Liver (tissue), 8 donors: ENCODE measurements at regions not wholly inside any gene's neighbourhood (a gene's known extent, or its start where the extent isn't known, plus 50 kb on each side); places are given as distances from the start of the nearest gene placed in this dataset.

ENCODE experiments used
- DNase-seq: peaks from one replicate; pipeline ENCODE4 v3.0.0-alpha.2; 2017; ENCODE audit warnings: low spot score
- H3K27ac ChIP-seq, 2 donors: one replicate each; pipeline ENCODE4 v1.7.0; 2013; ENCODE audit warnings: inconsistent platforms in 2 of 2, low read length in 2 of 2, control low read depth in 1 of 2, low read depth in 1 of 2, mild to moderate bottlenecking in 1 of 2
- H3K27me3 ChIP-seq, 4 donors: one replicate each; pipeline versions ENCODE4 v1.6.1 to v1.7.0; 2013; ENCODE audit warnings: low read length in 3 of 4, inconsistent platforms in 1 of 4, mild to moderate bottlenecking in 1 of 4, moderate library complexity in 1 of 4; ENCODE audit not compliant: control insufficient read depth in 4 of 4, insufficient read depth in 4 of 4
- H3K36me3 ChIP-seq, 4 donors: one replicate each; pipeline versions ENCODE4 v1.6.1 to v1.7.0; 2013; ENCODE audit warnings: low read length in 3 of 4, mild to moderate bottlenecking in 3 of 4, low read depth in 1 of 4, moderate library complexity in 1 of 4; ENCODE audit not compliant: control insufficient read depth in 4 of 4, insufficient read depth in 3 of 4
- H3K4me1 ChIP-seq, 4 donors: one replicate each; pipeline versions ENCODE4 v1.6.1 to v1.7.0; 2013; ENCODE audit warnings: low read length in 3 of 4, mild to moderate bottlenecking in 3 of 4, moderate library complexity in 1 of 4; ENCODE audit not compliant: control insufficient read depth in 4 of 4, insufficient read depth in 4 of 4
- H3K4me3 ChIP-seq, 3 donors: one replicate each; pipeline versions ENCODE4 v1.6.1 to v1.7.0; 2013; ENCODE audit warnings: low read length in 3 of 3, control low read depth in 1 of 3, low read depth in 1 of 3, mild to moderate bottlenecking in 1 of 3
- H3K9ac ChIP-seq, 2 donors: one replicate each; pipeline ENCODE4 v1.7.0; 2013; ENCODE audit warnings: low read length in 2 of 2, mild to moderate bottlenecking in 2 of 2, moderate library complexity in 2 of 2, control low read depth in 1 of 2, low read depth in 1 of 2
- H3K9me3 ChIP-seq, 4 donors: one replicate each; pipeline versions ENCODE4 v1.6.1 to v1.7.0; 2013; ENCODE audit warnings: low read length in 3 of 4; ENCODE audit not compliant: control insufficient read depth in 4 of 4
- EGR1 ChIP-seq, 2 donors: IDR thresholded peaks; 2 replicates each; pipeline ENCODE4 v1.6.1; 2016 to 2018; ENCODE audit warnings: antibody characterized with exemption in 2 of 2, low read depth in 2 of 2
- FOXA1 ChIP-seq: IDR thresholded peaks from 2 replicates; pipeline ENCODE4 v1.6.1; 2016; ENCODE audit warnings: antibody characterized with exemption
- FOXA2 ChIP-seq: IDR thresholded peaks from 2 replicates; pipeline ENCODE4 v1.6.1; 2016; ENCODE audit warnings: antibody characterized with exemption
- HNF4A ChIP-seq, 2 donors: conservative IDR thresholded peaks; 2 replicates each; pipeline ENCODE4 v1.6.1; 2016; ENCODE audit warnings: antibody characterized with exemption in 2 of 2, mild to moderate bottlenecking in 2 of 2
- RAD21 ChIP-seq, 2 donors: IDR thresholded peaks; 2 replicates each; pipeline ENCODE4 v1.6.1; 2016; ENCODE audit warnings: antibody characterized with exemption in 2 of 2, mild to moderate bottlenecking in 2 of 2
- RXRA ChIP-seq, 2 donors: IDR thresholded peaks; 2 replicates each; pipeline ENCODE4 v1.6.1; 2017 to 2018; ENCODE audit warnings: antibody characterized with exemption in 2 of 2, mild to moderate bottlenecking in 1 of 2
- SP1 ChIP-seq: IDR thresholded peaks from 2 replicates; pipeline ENCODE4 v1.6.1; 2018; ENCODE audit warnings: antibody characterized with exemption, mild to moderate bottlenecking
- TAF1 ChIP-seq: conservative IDR thresholded peaks from 2 replicates; pipeline ENCODE4 v1.6.1; 2016; ENCODE audit warnings: antibody characterized with exemption, mild to moderate bottlenecking
- WGBS: extraction: QIAGEN DNeasy Blood & Tissue Kit; methylation state at CpG from one replicate; pipeline ENCODE4 v1.1.7; 2013; 5-methylcytosine and 5-hydroxymethylcytosine counted together
- TF ChIP-seq, protein P1 (sequence below): IDR thresholded peaks from 2 replicates; pipeline ENCODE4 v1.6.1; 2016; ENCODE audit warnings: antibody characterized with exemption
- TF ChIP-seq, protein P2 (sequence below): fragments of 150-350 bp; IDR thresholded peaks from 2 replicates; pipeline ENCODE4 v1.5.1; 2017; ENCODE audit warnings: improper control_type of control experiment, low read depth, low read length; ENCODE audit not compliant: missing input control
- TF ChIP-seq, protein P3 (sequence below): IDR thresholded peaks from 2 replicates; pipeline ENCODE4 v1.6.1; 2016; ENCODE audit warnings: antibody characterized with exemption
- TF ChIP-seq, protein P4 (sequence below): IDR thresholded peaks from 2 replicates; pipeline ENCODE4 v1.6.1; 2016; ENCODE audit warnings: antibody characterized with exemption
- donor health status: healthy.
- donor health status: healthy.
- donor health status: healthy.
- donor health status: healthy.
- donor health status: healthy.

DNA sequence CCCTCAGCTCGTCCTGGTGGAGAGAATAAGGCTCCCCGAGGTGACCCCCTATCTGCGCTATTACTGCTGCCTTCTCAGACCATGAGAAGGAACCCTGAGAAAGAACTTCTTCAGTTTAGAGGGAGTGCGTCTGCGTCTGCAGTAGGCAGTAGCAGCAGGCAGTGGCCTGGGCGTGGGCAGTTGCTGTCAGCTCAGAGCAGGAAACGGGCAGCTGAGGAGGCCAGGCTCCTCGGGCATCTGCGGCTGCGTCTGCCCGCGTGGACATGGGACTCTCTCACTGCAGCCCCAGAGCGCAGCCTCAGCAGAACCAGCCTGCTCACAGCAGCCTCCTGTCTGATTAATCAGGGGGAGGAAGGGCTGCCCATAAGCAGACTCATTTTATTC is 49.8 kb upstream of the FCN1 start:
- peaks cover 0 to 27% (median 2%) of the 10 kb centered on the region in 4 donors for H3K27me3 ChIP-seq

DNA sequence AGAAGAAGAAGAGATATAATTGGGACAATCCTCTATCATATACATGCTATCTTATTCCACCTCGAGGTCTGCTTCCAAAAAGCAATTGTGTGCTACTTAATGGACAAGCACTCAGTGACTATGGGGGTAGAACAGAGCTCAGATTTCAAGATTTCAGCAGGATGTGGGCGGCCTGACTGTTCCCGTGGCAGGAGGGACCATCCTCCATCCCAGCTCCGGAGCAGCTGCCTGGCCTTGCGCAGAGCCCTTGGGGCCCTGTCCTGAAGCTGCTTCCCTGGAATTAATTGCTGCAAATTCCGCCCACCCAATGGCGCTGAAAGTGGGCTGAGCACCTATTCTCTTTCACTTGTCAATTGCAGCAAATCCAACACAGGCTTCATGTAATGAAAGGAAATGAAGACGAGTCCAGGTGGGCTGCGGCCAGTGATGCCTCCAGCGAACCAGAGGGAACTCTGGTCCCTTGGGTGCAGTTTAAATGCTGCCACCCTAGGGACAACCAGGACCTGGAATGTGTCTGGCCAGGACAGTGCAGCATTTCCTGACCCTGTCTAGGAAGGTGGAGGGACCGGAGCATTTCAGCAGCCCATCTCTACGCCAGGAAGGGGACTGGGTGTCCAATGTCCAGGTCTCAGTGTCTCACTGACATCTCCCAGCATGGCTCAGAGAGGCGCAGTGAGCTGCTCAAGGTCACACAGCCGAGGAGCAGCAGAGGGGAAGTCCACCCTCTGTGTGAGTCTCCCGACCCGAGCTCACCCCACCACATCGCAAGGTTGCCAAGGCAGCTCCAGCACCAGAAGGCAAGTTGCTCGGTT is 50.5 kb upstream of the FCN1 start:
- H3K4me1 ChIP-seq = no peaks in the 10 kb centered on the region
- no peak overlapping the region for H3K4me3 ChIP-seq
- peaks cover 0 to 27% (median 2%) of the 10 kb centered on the region in 4 donors for H3K27me3 ChIP-seq
- TF ChIP-seq, protein P1, sequence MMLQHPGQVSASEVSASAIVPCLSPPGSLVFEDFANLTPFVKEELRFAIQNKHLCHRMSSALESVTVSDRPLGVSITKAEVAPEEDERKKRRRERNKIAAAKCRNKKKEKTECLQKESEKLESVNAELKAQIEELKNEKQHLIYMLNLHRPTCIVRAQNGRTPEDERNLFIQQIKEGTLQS = no peak
- no peak for TF ChIP-seq SP1
- no peak overlapping the region for H3K9ac ChIP-seq
- WGBS = 59% methylated on average over 18 of the region's 18 CpGs
- no peak overlapping the region for H3K27ac ChIP-seq
- no peaks in the 10 kb centered on the region for H3K9me3 ChIP-seq
- no peak for DNase-seq
- no peaks in the 10 kb centered on the region for H3K36me3 ChIP-seq

More for the DNA sequence above, 49.8 kb upstream of the FCN1 start:
- Histone ChIP-seq H3K9ac (no peak overlapping the region), H3K36me3 (no peaks in the 10 kb centered on the region), H3K27ac (no peak overlapping the region), H3K4me3 (no peak overlapping the region), H3K4me1 (no peaks in the 10 kb centered on the region), H3K9me3 (no peaks in the 10 kb centered on the region)
- DNase-seq = no peak
- TF ChIP-seq HNF4A (conservative IDR thresholded peaks at IDR 0.05) (no peak), FOXA1 (no peak), RXRA (IDR thresholded peaks at IDR 0.05) (no peak), EGR1 (IDR thresholded peaks at IDR 0.05; ENCODE audit: low read depth in 2 of 2) (no peak), FOXA2 (no peak), TAF1 (no peak), RAD21 (IDR thresholded peaks at IDR 0.05) (no peak)
- TF ChIP-seq, protein P2, sequence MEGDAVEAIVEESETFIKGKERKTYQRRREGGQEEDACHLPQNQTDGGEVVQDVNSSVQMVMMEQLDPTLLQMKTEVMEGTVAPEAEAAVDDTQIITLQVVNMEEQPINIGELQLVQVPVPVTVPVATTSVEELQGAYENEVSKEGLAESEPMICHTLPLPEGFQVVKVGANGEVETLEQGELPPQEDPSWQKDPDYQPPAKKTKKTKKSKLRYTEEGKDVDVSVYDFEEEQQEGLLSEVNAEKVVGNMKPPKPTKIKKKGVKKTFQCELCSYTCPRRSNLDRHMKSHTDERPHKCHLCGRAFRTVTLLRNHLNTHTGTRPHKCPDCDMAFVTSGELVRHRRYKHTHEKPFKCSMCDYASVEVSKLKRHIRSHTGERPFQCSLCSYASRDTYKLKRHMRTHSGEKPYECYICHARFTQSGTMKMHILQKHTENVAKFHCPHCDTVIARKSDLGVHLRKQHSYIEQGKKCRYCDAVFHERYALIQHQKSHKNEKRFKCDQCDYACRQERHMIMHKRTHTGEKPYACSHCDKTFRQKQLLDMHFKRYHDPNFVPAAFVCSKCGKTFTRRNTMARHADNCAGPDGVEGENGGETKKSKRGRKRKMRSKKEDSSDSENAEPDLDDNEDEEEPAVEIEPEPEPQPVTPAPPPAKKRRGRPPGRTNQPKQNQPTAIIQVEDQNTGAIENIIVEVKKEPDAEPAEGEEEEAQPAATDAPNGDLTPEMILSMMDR = no peak
- TF ChIP-seq, protein P3, sequence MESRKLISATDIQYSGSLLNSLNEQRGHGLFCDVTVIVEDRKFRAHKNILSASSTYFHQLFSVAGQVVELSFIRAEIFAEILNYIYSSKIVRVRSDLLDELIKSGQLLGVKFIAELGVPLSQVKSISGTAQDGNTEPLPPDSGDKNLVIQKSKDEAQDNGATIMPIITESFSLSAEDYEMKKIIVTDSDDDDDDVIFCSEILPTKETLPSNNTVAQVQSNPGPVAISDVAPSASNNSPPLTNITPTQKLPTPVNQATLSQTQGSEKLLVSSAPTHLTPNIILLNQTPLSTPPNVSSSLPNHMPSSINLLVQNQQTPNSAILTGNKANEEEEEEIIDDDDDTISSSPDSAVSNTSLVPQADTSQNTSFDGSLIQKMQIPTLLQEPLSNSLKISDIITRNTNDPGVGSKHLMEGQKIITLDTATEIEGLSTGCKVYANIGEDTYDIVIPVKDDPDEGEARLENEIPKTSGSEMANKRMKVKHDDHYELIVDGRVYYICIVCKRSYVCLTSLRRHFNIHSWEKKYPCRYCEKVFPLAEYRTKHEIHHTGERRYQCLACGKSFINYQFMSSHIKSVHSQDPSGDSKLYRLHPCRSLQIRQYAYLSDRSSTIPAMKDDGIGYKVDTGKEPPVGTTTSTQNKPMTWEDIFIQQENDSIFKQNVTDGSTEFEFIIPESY = no peak
- TF ChIP-seq, protein P4, sequence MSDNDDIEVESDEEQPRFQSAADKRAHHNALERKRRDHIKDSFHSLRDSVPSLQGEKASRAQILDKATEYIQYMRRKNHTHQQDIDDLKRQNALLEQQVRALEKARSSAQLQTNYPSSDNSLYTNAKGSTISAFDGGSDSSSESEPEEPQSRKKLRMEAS = no peak
- 60% methylated on average over 13 of the region's 13 CpGs for whole genome bisulfite sequencing

DNA sequence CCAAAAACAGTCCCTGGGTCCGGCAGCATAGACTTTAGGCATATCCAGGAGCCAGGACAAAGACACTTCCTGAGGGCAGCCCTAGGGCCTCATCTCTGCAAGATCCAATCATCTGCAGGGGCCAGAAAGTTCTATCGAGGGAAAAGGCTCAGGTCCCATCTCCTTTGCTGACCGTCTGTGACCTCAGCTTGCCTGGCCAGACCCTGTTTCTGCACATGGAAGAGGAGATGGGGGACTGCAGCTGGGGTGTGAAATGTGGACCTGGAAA is 51.0 kb upstream of the FCN1 start:
- WGBS = 74% methylated on average over 3 of the region's 3 CpGs
- no peak for DNase-seq
- H3K36me3 ChIP-seq = no peaks in the 10 kb centered on the region
- H3K27me3 ChIP-seq = peaks cover 0 to 27% (median 2%) of the 10 kb centered on the region in 4 donors
- no peak overlapping the region for H3K9ac ChIP-seq
- no peak overlapping the region for H3K27ac ChIP-seq
- TF ChIP-seq, protein P1 = no peak
- TF ChIP-seq, protein P4 = no peak
- no peak for TF ChIP-seq FOXA2
- H3K4me1 ChIP-seq = no peaks in the 10 kb centered on the region
- no peak overlapping the region for H3K4me3 ChIP-seq
- no peaks in the 10 kb centered on the region for H3K9me3 ChIP-seq
